ENCODE measurements at regions not wholly inside any gene's neighbourhood (a gene's known extent, or its start where the extent isn't known, plus 50 kb on each side); places are given as distances from the start of the nearest gene placed in this dataset.
"Not testable (repeated sequence)": the region's sequence is repeated elsewhere in the genome, so short reads cannot be mapped to it uniquely, and the experiment has no call there.

GRCh38 chr7:76971201-76971600, 61.0 kb downstream of the SPDYE17 start:
- not testable (repeated sequence) for H3K4me2 ChIP-seq (ENCODE audit: insufficient read depth, low read length); H3K36me3 ChIP-seq (ENCODE audit: insufficient read depth, low read length); H3K9me3 ChIP-seq (ENCODE audit: low read depth, low read length); H3K4me3 ChIP-seq (ENCODE audit: insufficient read depth, low read length); DNase-seq (ENCODE audit: insufficient read length, low spot score, missing footprints); H3K27ac ChIP-seq (ENCODE audit: low read depth, low read length); H3K79me2 ChIP-seq (ENCODE audit: insufficient read depth, low read length); H3K27me3 ChIP-seq (ENCODE audit: insufficient read depth, low read length); H2AFZ ChIP-seq (ENCODE audit: low read length); H3K4me1 ChIP-seq (ENCODE audit: insufficient read depth, low read length); H4K20me1 ChIP-seq (ENCODE audit: insufficient read depth, low read length)

GRCh38 chr7:76969892-76970291, 62.3 kb downstream of the SPDYE17 start:
- H2AFZ ChIP-seq (ENCODE audit: low read length); H3K79me2 ChIP-seq (ENCODE audit: insufficient read depth, low read length); H4K20me1 ChIP-seq (ENCODE audit: insufficient read depth, low read length); H3K27me3 ChIP-seq (ENCODE audit: insufficient read depth, low read length); H3K4me3 ChIP-seq (ENCODE audit: insufficient read depth, low read length); DNase-seq (ENCODE audit: insufficient read length, low spot score, missing footprints); H3K4me2 ChIP-seq (ENCODE audit: insufficient read depth, low read length); H3K4me1 ChIP-seq (ENCODE audit: insufficient read depth, low read length); H3K36me3 ChIP-seq (ENCODE audit: insufficient read depth, low read length); H3K27ac ChIP-seq (ENCODE audit: low read depth, low read length); H3K9me3 ChIP-seq (ENCODE audit: low read depth, low read length): not testable (repeated sequence)

- not testable (repeated sequence) for H2AFZ ChIP-seq (ENCODE audit: low read length); H3K4me2 ChIP-seq (ENCODE audit: insufficient read depth, low read length); H3K4me3 ChIP-seq (ENCODE audit: insufficient read depth, low read length); H3K4me1 ChIP-seq (ENCODE audit: insufficient read depth, low read length); H3K36me3 ChIP-seq (ENCODE audit: insufficient read depth, low read length); H4K20me1 ChIP-seq (ENCODE audit: insufficient read depth, low read length); H3K79me2 ChIP-seq (ENCODE audit: insufficient read depth, low read length); H3K9me3 ChIP-seq (ENCODE audit: low read depth, low read length); H3K27me3 ChIP-seq (ENCODE audit: insufficient read depth, low read length); H3K27ac ChIP-seq (ENCODE audit: low read depth, low read length); DNase-seq (ENCODE audit: insufficient read length, low spot score, missing footprints)
Measured at GRCh38 chr7:76965731-76966548, 66.2 kb downstream of the SPDYE17 start.

GRCh38 chr7:76964050-76964449, 68.1 kb downstream of the SPDYE17 start:
- not testable (repeated sequence) for H4K20me1 ChIP-seq (ENCODE audit: insufficient read depth, low read length); H2AFZ ChIP-seq (ENCODE audit: low read length); H3K27me3 ChIP-seq (ENCODE audit: insufficient read depth, low read length); H3K4me2 ChIP-seq (ENCODE audit: insufficient read depth, low read length); DNase-seq (ENCODE audit: insufficient read length, low spot score, missing footprints); H3K79me2 ChIP-seq (ENCODE audit: insufficient read depth, low read length); H3K27ac ChIP-seq (ENCODE audit: low read depth, low read length); H3K4me3 ChIP-seq (ENCODE audit: insufficient read depth, low read length); H3K9me3 ChIP-seq (ENCODE audit: low read depth, low read length); H3K36me3 ChIP-seq (ENCODE audit: insufficient read depth, low read length); H3K4me1 ChIP-seq (ENCODE audit: insufficient read depth, low read length)

GRCh38 chr7:76963061-76963460, 69.1 kb downstream of the SPDYE17 start:
- not testable (repeated sequence) for H3K27me3 ChIP-seq (ENCODE audit: insufficient read depth, low read length); H2AFZ ChIP-seq (ENCODE audit: low read length); DNase-seq (ENCODE audit: insufficient read length, low spot score, missing footprints); H3K4me2 ChIP-seq (ENCODE audit: insufficient read depth, low read length); H3K27ac ChIP-seq (ENCODE audit: low read depth, low read length); H3K4me3 ChIP-seq (ENCODE audit: insufficient read depth, low read length); H3K36me3 ChIP-seq (ENCODE audit: insufficient read depth, low read length); H3K9me3 ChIP-seq (ENCODE audit: low read depth, low read length); H3K4me1 ChIP-seq (ENCODE audit: insufficient read depth, low read length); H3K79me2 ChIP-seq (ENCODE audit: insufficient read depth, low read length); H4K20me1 ChIP-seq (ENCODE audit: insufficient read depth, low read length)

- H3K4me2 ChIP-seq (ENCODE audit: insufficient read depth, low read length); H3K27ac ChIP-seq (ENCODE audit: low read depth, low read length); H3K79me2 ChIP-seq (ENCODE audit: insufficient read depth, low read length); H3K36me3 ChIP-seq (ENCODE audit: insufficient read depth, low read length); DNase-seq (ENCODE audit: insufficient read length, low spot score, missing footprints); H3K4me3 ChIP-seq (ENCODE audit: insufficient read depth, low read length); H3K4me1 ChIP-seq (ENCODE audit: insufficient read depth, low read length); H4K20me1 ChIP-seq (ENCODE audit: insufficient read depth, low read length); H3K9me3 ChIP-seq (ENCODE audit: low read depth, low read length); H2AFZ ChIP-seq (ENCODE audit: low read length); H3K27me3 ChIP-seq (ENCODE audit: insufficient read depth, low read length): not testable (repeated sequence)
Measured at GRCh38 chr7:76960400-76960986, 71.7 kb downstream of the SPDYE17 start.

- H3K4me3 ChIP-seq (ENCODE audit: insufficient read depth, low read length); H3K27ac ChIP-seq (ENCODE audit: low read depth, low read length): not testable (repeated sequence)
Measured at GRCh38 chr7:76959573-76960399, 72.4 kb downstream of the SPDYE17 start.

GRCh38 chr7:76956531-76956930, 75.6 kb downstream of the SPDYE17 start:
- DNase-seq (ENCODE audit: insufficient read length, low spot score, missing footprints); H3K9me3 ChIP-seq (ENCODE audit: low read depth, low read length); H3K4me1 ChIP-seq (ENCODE audit: insufficient read depth, low read length); H3K79me2 ChIP-seq (ENCODE audit: insufficient read depth, low read length); H3K27me3 ChIP-seq (ENCODE audit: insufficient read depth, low read length); H2AFZ ChIP-seq (ENCODE audit: low read length); H4K20me1 ChIP-seq (ENCODE audit: insufficient read depth, low read length); H3K4me3 ChIP-seq (ENCODE audit: insufficient read depth, low read length); H3K36me3 ChIP-seq (ENCODE audit: insufficient read depth, low read length); H3K4me2 ChIP-seq (ENCODE audit: insufficient read depth, low read length); H3K27ac ChIP-seq (ENCODE audit: low read depth, low read length): not testable (repeated sequence)

More at GRCh38 chr7:76959573-76960399, 72.4 kb downstream of the SPDYE17 start:
- not testable (repeated sequence) for H3K79me2 ChIP-seq (ENCODE audit: insufficient read depth, low read length); H3K36me3 ChIP-seq (ENCODE audit: insufficient read depth, low read length); DNase-seq (ENCODE audit: insufficient read length, low spot score, missing footprints); H3K27me3 ChIP-seq (ENCODE audit: insufficient read depth, low read length); H2AFZ ChIP-seq (ENCODE audit: low read length); H3K4me1 ChIP-seq (ENCODE audit: insufficient read depth, low read length); H4K20me1 ChIP-seq (ENCODE audit: insufficient read depth, low read length); H3K9me3 ChIP-seq (ENCODE audit: low read depth, low read length); H3K4me2 ChIP-seq (ENCODE audit: insufficient read depth, low read length)
